ENCODE measurements at regions not wholly inside any gene's neighbourhood (a gene's known extent, or its start where the extent isn't known, plus 50 kb on each side); places are given as distances from the start of the nearest gene placed in this dataset.
"Not testable (repeated sequence)": the region's sequence is repeated elsewhere in the genome, so short reads cannot be mapped to it uniquely, and the experiment has no call there.

- DNase-seq = no peak
Measured at GRCh38 chr10:21285742-21286331, 239.6 kb downstream of the SKIDA1 start.

- no peak for DNase-seq
Measured at GRCh38 chr10:21285207-21285606, 240.3 kb downstream of the SKIDA1 start.

- no peak for DNase-seq
Measured at GRCh38 chr10:21284301-21284700, 241.2 kb downstream of the SKIDA1 start.

GRCh38 chr10:21283053-21283452 lies 242.4 kb downstream of the SKIDA1 start:
- DNase-seq = not testable (repeated sequence)

- no peak for DNase-seq
Measured at GRCh38 chr10:21281765-21282484, 243.6 kb downstream of the SKIDA1 start.

GRCh38 chr10:21280971-21281572 lies 244.4 kb downstream of the SKIDA1 start:
- no peak for DNase-seq

GRCh38 chr10:21280037-21280436 lies 245.4 kb downstream of the SKIDA1 start:
- no peak for DNase-seq

- no peak for DNase-seq
Measured at GRCh38 chr10:21279217-21279575, 246.3 kb downstream of the SKIDA1 start.

- DNase-seq = peak; percentile 93
Measured at GRCh38 chr10:21278491-21279216, 246.8 kb downstream of the SKIDA1 start.

GRCh38 chr10:21273400-21273968 lies 252.0 kb downstream of the SKIDA1 start:
- no peak for DNase-seq

GRCh38 chr10:21272643-21273399 lies 252.7 kb downstream of the SKIDA1 start:
- no peak for DNase-seq

- DNase-seq = no peak
Measured at GRCh38 chr10:21270976-21271375, 254.5 kb downstream of the SKIDA1 start.

- no peak for DNase-seq
Measured at GRCh38 chr10:21269289-21269688, 256.2 kb downstream of the SKIDA1 start.

GRCh38 chr10:21265622-21266021 lies 259.9 kb downstream of the SKIDA1 start:
- DNase-seq = no peak

GRCh38 chr10:21264271-21264670 lies 261.2 kb downstream of the SKIDA1 start:
- DNase-seq = no peak

GRCh38 chr10:21263839-21264238 lies 261.6 kb downstream of the SKIDA1 start:
- no peak for DNase-seq

GRCh38 chr10:21263263-21263803 lies 262.1 kb downstream of the SKIDA1 start:
- DNase-seq = no peak

GRCh38 chr10:21261842-21262294 lies 263.6 kb downstream of the SKIDA1 start:
- DNase-seq = no peak

GRCh38 chr10:21260506-21261149 lies 264.9 kb downstream of the SKIDA1 start:
- DNase-seq = no peak

- no peak for DNase-seq
Measured at GRCh38 chr10:21260066-21260465, 265.4 kb downstream of the SKIDA1 start.

GRCh38 chr10:21257919-21258318 lies 267.6 kb downstream of the SKIDA1 start:
- DNase-seq = no peak

- DNase-seq = no peak
Measured at GRCh38 chr10:21257191-21257590, 268.3 kb downstream of the SKIDA1 start.

Data from right forelimb (tissue), 1 donor.